ENCODE measurements at regions not wholly inside any gene's neighbourhood (a gene's known extent, or its start where the extent isn't known, plus 50 kb on each side); places are given as distances from the start of the nearest gene placed in this dataset.

GRCh38 chr18:41226186-41226585 lies 728.8 kb upstream of the PIK3C3 start:
- TF ChIP-seq SMAD5 (IDR thresholded peaks at IDR 0.05; ENCODE audit: low read depth): no peak
- TF ChIP-seq ATF3 (IDR thresholded peaks at IDR 0.05; ENCODE audit: borderline replicate concordance, extremely low read depth, low read depth, low read length): no peak
- TF ChIP-seq BCL11A (IDR thresholded peaks at IDR 0.05; ENCODE audit: low read depth, low read length): no peak
- TF ChIP-seq DPF2 (IDR thresholded peaks at IDR 0.05): no peak
- no peak for TF ChIP-seq BACH1 (IDR thresholded peaks at IDR 0.05; ENCODE audit: borderline replicate concordance)
- TF ChIP-seq USF2 (IDR thresholded peaks at IDR 0.05; ENCODE audit: borderline replicate concordance, low read depth, low read length): no peak
- no peak for TF ChIP-seq ZBED1 (IDR thresholded peaks at IDR 0.05; ENCODE audit: borderline replicate concordance)
- BruUV-seq (replicated peaks): no TSS peak
- DNase-seq (ENCODE audit: low read depth, low spot score) (no peak), ATAC-seq (no peak), FAIRE-seq (no peak)
- H3K79me2 ChIP-seq (ENCODE audit: control insufficient read depth, insufficient read depth, low read length): no peaks in the 10 kb centered on the region
- H4K20me1 ChIP-seq (ENCODE audit: control insufficient read depth, insufficient read depth): no peaks in the 10 kb centered on the region
- WGBS (ENCODE audit: insufficient coverage, insufficient replicate concordance, low lambda C conversion rate, missing lambda C conversion rate): 0% methylated on average over 1 of the region's 1 CpG
- no peaks in the 10 kb centered on the region for H3K36me3 ChIP-seq (ENCODE audit: control insufficient read depth in 2 of 2, insufficient read depth in 2 of 2, low read length in 1 of 2)
- CTCF ChIA-PET: no interaction called here
- H3K4me1 ChIP-seq (ENCODE audit: control insufficient read depth, insufficient read depth, low read length): no peaks in the 10 kb centered on the region
- POLR2A ChIA-PET: no interaction called here
- intact Hi-C loops (cut with micrococcal nuclease; ENCODE audit: unreplicated experiment) (no loop called here), in situ Hi-C loops (cut with MboI) (no loop called here)
- RAD21 ChIA-PET (ENCODE audit: unreplicated experiment): no interaction called here
- no peak overlapping the region for H3K27ac ChIP-seq (ENCODE audit: control insufficient read depth, insufficient read depth)
- no peak overlapping the region for H3K9ac ChIP-seq (ENCODE audit: control insufficient read depth, insufficient read depth, low read length)
- H3K27me3 ChIP-seq (replicated peaks in 1 of 2; ENCODE audit: control insufficient read depth in 2 of 2, insufficient read depth in 2 of 2, low read length in 1 of 2): no peaks in the 10 kb centered on the region
- SMC1A ChIA-PET (ENCODE audit: uncharacterized antibody, unreplicated experiment): interaction anchor here (1.1 kb wide), 1 partner anchor 12 kb away, joined by 3 read pairs; no protein-coding TSS in a partner anchor
- H3K4me2 ChIP-seq (ENCODE audit: control insufficient read depth, insufficient read depth): no peak overlapping the region
- H2AFZ ChIP-seq (ENCODE audit: control insufficient read depth, low read depth, low read length): no peak overlapping the region
- no peaks in the 10 kb centered on the region for H3K9me3 ChIP-seq (replicated peaks; ENCODE audit: control insufficient read depth, insufficient read depth, low read length)
- no peak overlapping the region for H3K4me3 ChIP-seq

Data from GM12878 (cell line).